ENCODE measurements at regions not wholly inside any gene's neighbourhood (a gene's known extent, or its start where the extent isn't known, plus 50 kb on each side); places are given as distances from the start of the nearest gene placed in this dataset.
"Not testable (repeated sequence)": the region's sequence is repeated elsewhere in the genome, so short reads cannot be mapped to it uniquely, and the experiment has no call there.

DNA sequence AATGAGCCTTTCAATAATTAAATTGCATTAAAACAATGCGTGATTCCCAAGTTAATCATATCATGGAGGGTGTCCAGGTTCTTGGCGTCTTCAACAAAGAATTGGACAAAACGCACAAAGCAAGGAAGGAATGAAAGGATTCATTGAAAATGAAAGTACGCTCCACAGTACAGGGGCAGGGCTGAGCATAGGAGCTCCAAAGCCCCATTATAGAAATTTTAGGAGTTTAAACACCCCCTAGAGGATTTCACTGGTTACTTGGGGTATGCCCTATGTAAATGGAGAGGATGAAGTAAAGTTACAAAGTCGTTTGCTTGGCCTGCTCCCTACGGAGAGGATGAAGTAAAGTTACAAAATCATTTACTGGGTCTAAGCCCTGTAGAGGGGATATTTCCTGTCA, 1910.4 kb downstream of the C4orf33 start:
- no peak for DNase-seq

- DNase-seq, result not testable (repeated sequence)
Measured at GRCh38 chr4:131011961-131012360, 1916.0 kb downstream of the C4orf33 start.

- no peak for DNase-seq
Measured at GRCh38 chr4:131013226-131013625, 1917.3 kb downstream of the C4orf33 start.

- DNase-seq, result no peak
Measured at GRCh38 chr4:131026771-131027170, 1930.8 kb downstream of the C4orf33 start.

- DNase-seq, result no peak
Measured at GRCh38 chr4:131044368-131044767, 1948.4 kb downstream of the C4orf33 start.

DNA sequence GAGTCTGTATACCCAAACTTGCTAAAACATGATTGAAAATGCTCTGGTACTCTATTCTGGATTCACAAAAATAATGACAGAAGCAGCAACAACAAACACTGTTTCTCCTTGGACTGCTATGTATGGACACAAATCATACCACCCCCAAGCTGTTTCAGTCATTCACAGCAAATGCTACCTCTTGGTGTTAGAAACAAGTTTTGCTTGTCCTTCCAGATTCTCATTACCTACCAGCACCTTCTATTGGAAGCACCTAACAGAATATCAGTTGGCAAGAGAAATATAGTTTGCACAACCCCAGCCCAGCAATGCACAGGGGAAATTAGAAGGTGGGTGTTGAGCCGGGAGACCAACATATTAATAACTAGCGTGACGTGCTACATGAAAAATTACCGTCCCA, 1950.9 kb downstream of the C4orf33 start:
- DNase-seq, result no peak

- DNase-seq, result no peak
Measured at GRCh38 chr4:131052646-131053045, 1956.7 kb downstream of the C4orf33 start.

DNA sequence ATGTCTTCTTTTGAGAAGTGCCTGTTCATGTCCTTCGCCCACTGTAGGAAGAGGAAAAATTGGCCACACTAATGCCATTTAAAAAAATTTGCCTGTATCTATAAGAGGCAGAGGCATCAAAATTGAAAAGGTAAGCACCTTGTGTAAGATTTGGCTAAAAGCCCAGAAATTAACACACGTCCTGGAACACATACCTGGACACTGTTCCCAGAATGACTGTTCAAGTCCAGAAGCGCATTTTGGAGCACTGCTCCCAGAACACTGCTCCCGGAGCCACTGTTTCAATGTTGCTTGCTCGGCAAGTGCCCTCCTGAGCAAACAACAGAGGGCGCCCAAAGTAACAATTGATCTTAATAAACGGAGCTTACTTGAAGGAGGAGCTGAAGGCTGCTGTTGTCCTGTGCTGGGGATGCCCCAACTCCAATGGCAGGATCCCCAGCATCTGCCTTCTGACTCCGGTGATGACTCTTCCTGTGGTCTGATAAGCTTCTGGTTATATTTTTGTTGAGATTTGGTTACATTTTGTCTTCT, 1958.6 kb downstream of the C4orf33 start:
- DNase-seq, result no peak

- DNase-seq, result no peak
Measured at GRCh38 chr4:131061734-131062133, 1965.8 kb downstream of the C4orf33 start.

GRCh38 chr4:131063878-131064277, 1967.9 kb downstream of the C4orf33 start:
- no peak for DNase-seq

- DNase-seq, result no peak
Measured at GRCh38 chr4:131081069-131081468, 1985.1 kb downstream of the C4orf33 start.

- DNase-seq, result no peak
Measured at GRCh38 chr4:131084997-131085396, 1989.0 kb downstream of the C4orf33 start.

DNA sequence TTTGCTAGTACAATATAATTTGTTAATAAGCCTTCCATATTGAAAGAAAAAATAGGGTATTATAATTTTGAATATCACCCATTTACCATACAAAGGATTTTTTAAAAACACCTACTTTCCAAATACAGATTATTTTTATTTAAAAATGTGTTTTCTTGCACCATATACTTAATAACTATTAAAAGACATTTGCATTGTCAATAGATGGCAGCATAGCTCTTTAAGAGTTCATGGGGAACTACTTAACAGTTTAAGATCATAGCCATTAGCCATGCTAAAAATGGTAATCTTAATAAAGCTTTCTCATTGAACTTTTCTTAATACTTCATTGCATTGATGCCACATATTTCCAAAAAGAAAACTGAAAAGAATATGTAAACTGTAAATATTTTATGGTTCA, 1995.9 kb downstream of the C4orf33 start:
- no peak for DNase-seq

GRCh38 chr4:131093303-131093702, 1997.4 kb downstream of the C4orf33 start:
- no peak for DNase-seq

DNA sequence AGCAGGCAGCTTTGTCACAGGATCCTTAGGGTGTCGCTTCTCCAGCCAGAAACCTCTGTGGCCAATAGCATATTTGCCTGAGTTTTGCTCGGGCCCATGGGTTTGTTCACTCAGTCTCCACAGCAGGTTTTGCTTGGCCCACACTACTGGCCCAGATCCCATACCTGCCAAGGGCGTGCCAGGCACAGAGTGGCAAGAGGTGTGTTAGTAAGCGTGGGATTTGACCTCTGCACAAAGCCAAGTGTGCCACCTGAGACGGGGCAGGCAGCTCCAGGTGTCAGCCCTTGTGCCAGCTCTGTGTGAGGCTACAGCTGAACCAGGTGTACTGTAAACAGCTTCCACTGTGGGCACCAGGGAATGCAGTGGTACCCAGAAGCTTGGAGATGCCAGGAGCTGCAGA, 2003.0 kb downstream of the C4orf33 start:
- no peak for DNase-seq

- no peak for DNase-seq
Measured at GRCh38 chr4:131113273-131113672, 2017.3 kb downstream of the C4orf33 start.

DNA sequence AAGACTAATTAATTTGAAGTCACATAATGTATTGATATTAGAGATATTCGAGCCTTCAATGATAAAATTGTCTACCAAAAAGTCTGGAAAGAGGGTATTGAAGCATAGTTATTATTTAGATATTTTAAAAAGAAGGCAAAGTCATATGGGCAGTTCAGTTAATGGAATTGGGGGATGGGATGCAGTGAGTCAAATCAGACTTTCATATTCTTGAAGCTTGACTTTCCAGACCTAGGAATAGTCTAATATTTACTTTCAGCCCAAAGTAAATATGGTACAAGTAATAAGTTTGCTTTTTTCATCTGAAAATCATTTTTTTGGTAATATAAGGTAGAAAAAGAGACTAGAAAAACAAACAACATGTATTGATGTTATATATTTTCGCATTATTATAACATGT, 2017.8 kb downstream of the C4orf33 start:
- DNase-seq, result no peak

- DNase-seq, result no peak
Measured at GRCh38 chr4:131119661-131120060, 2023.7 kb downstream of the C4orf33 start.

DNA sequence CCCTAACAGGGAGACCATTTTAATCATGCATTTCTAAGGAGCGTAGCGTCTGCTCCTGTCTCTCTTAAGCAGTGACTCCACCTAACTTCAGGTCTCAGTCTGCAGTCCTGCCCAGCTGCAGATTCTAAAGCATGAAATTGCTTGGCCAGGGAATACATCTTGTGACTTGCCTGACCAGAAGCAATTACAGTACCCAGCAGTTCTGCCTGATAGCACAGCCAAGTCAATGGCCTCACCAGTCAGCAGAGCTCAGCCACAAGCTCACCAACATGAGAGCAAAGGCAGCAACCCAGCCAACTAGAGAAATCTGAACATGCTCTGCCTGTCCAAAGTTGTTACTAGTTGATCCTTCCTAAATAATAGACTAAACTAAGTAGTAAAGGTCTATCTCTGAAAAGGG, 2011.9 kb upstream of the PCDH10 start:
- no peak for DNase-seq

DNA sequence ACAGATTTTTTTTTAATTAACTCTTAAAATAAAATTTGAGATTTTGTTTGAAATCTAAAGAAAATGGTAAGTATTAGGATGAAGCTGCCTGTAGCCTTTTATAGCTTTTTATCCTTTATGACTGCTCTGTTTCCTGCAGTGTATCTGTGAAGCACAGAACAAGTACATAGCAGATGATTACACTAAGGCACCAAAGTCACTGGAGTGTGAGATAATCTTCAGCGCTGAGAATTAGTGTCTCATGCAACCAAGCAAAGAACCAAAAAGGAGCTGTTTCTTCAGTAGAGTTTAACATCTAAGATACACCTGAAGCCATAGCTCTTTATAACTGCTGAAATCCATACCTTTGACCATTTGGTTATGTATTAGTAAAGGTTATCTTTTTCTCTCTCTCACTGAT, 1989.8 kb upstream of the PCDH10 start:
- no peak for DNase-seq

DNA sequence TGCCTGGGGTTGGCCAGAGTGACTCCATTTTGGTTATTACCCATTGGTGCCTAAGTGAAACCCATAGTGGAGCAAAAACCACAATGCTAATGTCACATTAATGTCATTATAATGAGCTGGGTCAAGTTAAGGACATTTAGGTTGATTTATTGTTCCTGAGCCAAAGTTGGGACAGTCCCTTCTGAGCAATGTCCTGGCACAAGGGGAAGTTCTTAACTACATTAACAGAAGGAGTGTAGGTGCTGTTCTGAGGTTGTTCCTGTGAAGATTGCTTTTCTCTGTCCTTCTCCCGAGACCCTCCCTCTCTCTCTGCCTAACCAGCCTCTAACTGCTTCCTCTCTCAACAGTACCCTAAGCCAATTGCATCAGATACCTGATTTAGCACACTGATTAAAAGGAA, 1956.8 kb upstream of the PCDH10 start:
- DNase-seq, result no peak

- DNase-seq, result no peak
Measured at GRCh38 chr4:131207589-131207988, 1941.5 kb upstream of the PCDH10 start.

DNA sequence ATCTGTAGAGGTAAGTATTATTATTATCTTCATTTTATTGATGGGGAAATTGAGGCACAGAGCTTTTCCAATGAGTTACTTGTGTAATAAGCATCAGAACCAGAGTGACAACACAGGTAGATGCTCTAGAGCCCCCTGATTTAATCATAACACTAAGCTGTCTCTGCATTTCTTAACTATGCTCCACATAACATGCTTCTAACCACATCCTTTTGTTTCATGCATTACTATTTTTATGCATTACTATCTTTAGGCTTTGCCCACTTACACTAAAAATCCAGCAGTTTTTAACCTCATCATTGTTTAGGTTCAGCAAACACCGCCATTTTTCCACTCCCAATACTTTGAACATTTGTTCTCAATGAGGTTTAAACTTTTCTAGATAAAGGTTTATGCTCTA, 1900.8 kb upstream of the PCDH10 start:
- no peak for DNase-seq

GRCh38 chr4:131251321-131251720, 1897.8 kb upstream of the PCDH10 start:
- DNase-seq, result no peak
